Brain microvascular endothelial cell (primary cell): ENCODE measurements at regions not wholly inside any gene's neighbourhood (a gene's known extent, or its start where the extent isn't known, plus 50 kb on each side); places are given as distances from the start of the nearest gene placed in this dataset.

Source experiments
- DNase-seq: peaks from one replicate; pipeline ENCODE4 v3.0.0-alpha.2; 2020
- H3K27ac ChIP-seq: fragments of 250-450 bp; sonication (Bioruptor Pico); 2 replicates; pipeline ENCODE4 v1.5.1; 2020; ENCODE audit warnings: mild to moderate bottlenecking, moderate library complexity
- H3K27me3 ChIP-seq: fragments of 250-450 bp; sonication (Bioruptor Pico); replicated peaks from 2 replicates; pipeline ENCODE4 v1.5.1; 2020; ENCODE audit warnings: mild to moderate bottlenecking
- H3K36me3 ChIP-seq: fragments of 250-450 bp; sonication (Bioruptor Pico); replicated peaks from 2 replicates; pipeline ENCODE4 v1.5.1; 2020; ENCODE audit warnings: mild to moderate bottlenecking
- H3K4me3 ChIP-seq: 2 replicates; pipeline ENCODE4 v1.5.1; 2011; ENCODE audit warnings: low read depth, mild to moderate bottlenecking, control low read depth, low read length, moderate library complexity
- in situ Hi-C: cut with HindIII; loops from 2 replicates; pipeline ENCODE4 v1.10.0; 2017; ENCODE audit warnings: low sequenced_read_pairs, low pct_ligation_motif_present
- TF ChIP-seq, protein P1 (sequence below): IDR thresholded peaks from 2 replicates; pipeline ENCODE4 v1.5.1; 2011; ENCODE audit warnings: low read depth, mild to moderate bottlenecking, moderate library complexity, low read length, control low read depth, inconsistent platforms; ENCODE audit errors: missing control alignments

DNA sequence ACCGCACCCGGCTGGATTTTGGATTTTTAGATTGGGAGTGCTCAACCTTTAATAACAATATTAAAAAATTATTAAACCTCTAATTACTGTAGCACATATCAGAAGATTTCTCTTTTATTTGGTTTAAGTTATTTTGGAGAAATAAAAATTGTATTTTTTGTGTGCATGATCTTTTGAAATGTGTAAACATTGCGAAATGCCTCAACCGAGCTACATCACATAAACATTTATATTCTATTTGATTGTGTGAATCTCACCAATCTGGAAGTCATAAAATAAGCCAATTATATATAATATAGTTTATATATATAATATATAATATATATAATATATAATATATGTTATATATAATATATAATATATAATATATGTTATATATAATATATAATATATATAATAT, 696.2 kb upstream of the RBFOX1 start:
- Histone ChIP-seq H3K27ac (no peak overlapping the region), H3K36me3 (no peaks in the 10 kb centered on the region), H3K27me3 (no peaks in the 10 kb centered on the region), H3K4me3 (no peak overlapping the region)
- DNase-seq = no peak
- TF ChIP-seq, protein P1, sequence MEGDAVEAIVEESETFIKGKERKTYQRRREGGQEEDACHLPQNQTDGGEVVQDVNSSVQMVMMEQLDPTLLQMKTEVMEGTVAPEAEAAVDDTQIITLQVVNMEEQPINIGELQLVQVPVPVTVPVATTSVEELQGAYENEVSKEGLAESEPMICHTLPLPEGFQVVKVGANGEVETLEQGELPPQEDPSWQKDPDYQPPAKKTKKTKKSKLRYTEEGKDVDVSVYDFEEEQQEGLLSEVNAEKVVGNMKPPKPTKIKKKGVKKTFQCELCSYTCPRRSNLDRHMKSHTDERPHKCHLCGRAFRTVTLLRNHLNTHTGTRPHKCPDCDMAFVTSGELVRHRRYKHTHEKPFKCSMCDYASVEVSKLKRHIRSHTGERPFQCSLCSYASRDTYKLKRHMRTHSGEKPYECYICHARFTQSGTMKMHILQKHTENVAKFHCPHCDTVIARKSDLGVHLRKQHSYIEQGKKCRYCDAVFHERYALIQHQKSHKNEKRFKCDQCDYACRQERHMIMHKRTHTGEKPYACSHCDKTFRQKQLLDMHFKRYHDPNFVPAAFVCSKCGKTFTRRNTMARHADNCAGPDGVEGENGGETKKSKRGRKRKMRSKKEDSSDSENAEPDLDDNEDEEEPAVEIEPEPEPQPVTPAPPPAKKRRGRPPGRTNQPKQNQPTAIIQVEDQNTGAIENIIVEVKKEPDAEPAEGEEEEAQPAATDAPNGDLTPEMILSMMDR = no peak
- in situ Hi-C loops = no loop called here

GRCh38 chr16:6634151-6634550, 698.5 kb upstream of the RBFOX1 start:
- TF ChIP-seq, protein P1 = no peak
- Histone ChIP-seq H3K27ac (no peak overlapping the region), H3K36me3 (no peaks in the 10 kb centered on the region), H3K4me3 (no peak overlapping the region), H3K27me3 (no peaks in the 10 kb centered on the region)
- no peak for DNase-seq
- in situ Hi-C loops = no loop called here

GRCh38 chr16:6633456-6633855, 699.2 kb upstream of the RBFOX1 start:
- no peak overlapping the region for H3K4me3 ChIP-seq
- no peak for DNase-seq
- TF ChIP-seq, protein P1 = no peak
- no peaks in the 10 kb centered on the region for H3K27me3 ChIP-seq
- H3K36me3 ChIP-seq = no peaks in the 10 kb centered on the region
- in situ Hi-C loops = no loop called here
- no peak overlapping the region for H3K27ac ChIP-seq

GRCh38 chr16:6629110-6629509, 703.5 kb upstream of the RBFOX1 start:
- no peak overlapping the region for H3K4me3 ChIP-seq
- no peak overlapping the region for H3K27ac ChIP-seq
- TF ChIP-seq, protein P1 = no peak
- no peaks in the 10 kb centered on the region for H3K27me3 ChIP-seq
- no peak for DNase-seq
- in situ Hi-C loops = no loop called here
- no peaks in the 10 kb centered on the region for H3K36me3 ChIP-seq

DNA sequence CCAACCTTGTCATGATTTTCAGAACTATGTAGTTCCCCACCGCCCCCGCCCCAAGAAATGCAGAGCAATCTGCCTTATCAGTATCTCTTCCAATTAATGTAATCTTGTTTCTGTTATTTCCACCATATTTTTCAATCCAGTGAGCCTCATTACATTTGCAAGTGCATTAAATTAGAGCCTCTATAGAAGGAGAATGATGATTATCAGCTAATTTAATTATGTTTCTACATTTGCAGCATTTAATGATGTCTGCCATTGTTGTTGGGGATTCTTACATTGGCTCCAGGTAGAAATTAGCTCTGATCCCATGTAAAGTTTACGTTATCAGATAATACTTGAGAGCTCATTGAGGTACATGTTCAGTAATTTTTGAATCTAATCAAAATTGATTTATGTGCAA, 707.0 kb upstream of the RBFOX1 start:
- in situ Hi-C loops = no loop called here
- H3K27ac ChIP-seq = no peak overlapping the region
- DNase-seq = no peak

GRCh38 chr16:6618874-6619273, 713.8 kb upstream of the RBFOX1 start:
- TF ChIP-seq, protein P1 = no peak
- Histone ChIP-seq H3K4me3 (no peak overlapping the region), H3K27me3 (no peaks in the 10 kb centered on the region), H3K36me3 (no peaks in the 10 kb centered on the region), H3K27ac (no peak overlapping the region)
- DNase-seq = no peak
- in situ Hi-C loops = no loop called here

More for the DNA sequence above, 707.0 kb upstream of the RBFOX1 start:
- TF ChIP-seq, protein P1 = no peak
- H3K4me3 ChIP-seq = no peak overlapping the region
- no peaks in the 10 kb centered on the region for H3K36me3 ChIP-seq
- no peaks in the 10 kb centered on the region for H3K27me3 ChIP-seq
